Astrocyte (in vitro differentiated cells and primary cell): ENCODE measurements at regions not wholly inside any gene's neighbourhood (a gene's known extent, or its start where the extent isn't known, plus 50 kb on each side); places are given as distances from the start of the nearest gene placed in this dataset.

ENCODE experiments used
- EZH2 ChIP-seq: IDR thresholded peaks from 2 replicates; pipeline ENCODE4 v1.6.1; 2012; ENCODE audit warnings: mild to moderate bottlenecking, low read length, inconsistent platforms; ENCODE audit not compliant: insufficient read depth
- TF ChIP-seq, protein P1 (sequence below): IDR thresholded peaks from 2 replicates; pipeline ENCODE4 v1.5.1; 2011; ENCODE audit warnings: low read depth, mild to moderate bottlenecking, inconsistent platforms, low read length, moderate library complexity; ENCODE audit not compliant: insufficient read depth

DNA sequence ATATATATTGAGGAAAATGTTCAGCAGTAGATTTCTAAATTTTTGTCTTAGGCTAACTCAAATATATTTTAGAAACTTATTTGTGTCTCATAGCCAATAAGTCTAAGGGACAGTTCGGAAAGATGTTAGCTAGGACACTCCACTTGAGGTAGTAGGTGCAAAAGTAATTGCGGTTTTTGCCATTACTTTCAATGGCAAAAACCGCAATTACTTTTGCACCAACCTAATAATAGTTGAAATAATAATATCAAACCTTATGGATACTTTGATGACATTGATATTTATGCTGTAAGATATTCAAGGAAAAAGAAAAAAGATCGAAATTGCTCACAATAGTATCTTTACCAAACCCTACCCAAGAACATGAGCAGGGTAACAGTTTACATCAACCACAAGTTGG, 555.5 kb upstream of the ST8SIA4 start:
- TF ChIP-seq, protein P1, sequence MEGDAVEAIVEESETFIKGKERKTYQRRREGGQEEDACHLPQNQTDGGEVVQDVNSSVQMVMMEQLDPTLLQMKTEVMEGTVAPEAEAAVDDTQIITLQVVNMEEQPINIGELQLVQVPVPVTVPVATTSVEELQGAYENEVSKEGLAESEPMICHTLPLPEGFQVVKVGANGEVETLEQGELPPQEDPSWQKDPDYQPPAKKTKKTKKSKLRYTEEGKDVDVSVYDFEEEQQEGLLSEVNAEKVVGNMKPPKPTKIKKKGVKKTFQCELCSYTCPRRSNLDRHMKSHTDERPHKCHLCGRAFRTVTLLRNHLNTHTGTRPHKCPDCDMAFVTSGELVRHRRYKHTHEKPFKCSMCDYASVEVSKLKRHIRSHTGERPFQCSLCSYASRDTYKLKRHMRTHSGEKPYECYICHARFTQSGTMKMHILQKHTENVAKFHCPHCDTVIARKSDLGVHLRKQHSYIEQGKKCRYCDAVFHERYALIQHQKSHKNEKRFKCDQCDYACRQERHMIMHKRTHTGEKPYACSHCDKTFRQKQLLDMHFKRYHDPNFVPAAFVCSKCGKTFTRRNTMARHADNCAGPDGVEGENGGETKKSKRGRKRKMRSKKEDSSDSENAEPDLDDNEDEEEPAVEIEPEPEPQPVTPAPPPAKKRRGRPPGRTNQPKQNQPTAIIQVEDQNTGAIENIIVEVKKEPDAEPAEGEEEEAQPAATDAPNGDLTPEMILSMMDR, result no peak
- no peak for TF ChIP-seq EZH2
